Activated naive CD4-positive, alpha-beta T cell treated with anti-CD3 and anti-CD28 coated beads, Interleukin-2, amount 10 ng/mL, durations not matched to agents 7 days and 5 days (primary cell): ENCODE measurements at regions not wholly inside any gene's neighbourhood (a gene's known extent, or its start where the extent isn't known, plus 50 kb on each side); places are given as distances from the start of the nearest gene placed in this dataset.
"Not testable (repeated sequence)": the region's sequence is repeated elsewhere in the genome, so short reads cannot be mapped to it uniquely, and the experiment has no call there.

Experiments
- CTCF ChIA-PET: fragments of 350-600 bp; sonication (Branson Sonifier 250); formaldehyde crosslinking; loops from one replicate; lab custom pipeline; 2021; ENCODE audit warnings: antibody characterized with exemption; lab: Charles Lee
- DNase-seq: peaks from one replicate; pipeline ENCODE4 v3.0.0-alpha.2; 2020
- H3K27ac Mint-ChIP-seq: one replicate; pipeline ENCODE4 v1.8.0; 2021; ENCODE audit warnings: mild to moderate bottlenecking, moderate library complexity, mixed read lengths
- H3K27me3 Mint-ChIP-seq: one replicate; pipeline ENCODE4 v1.8.0; 2021; ENCODE audit warnings: mild to moderate bottlenecking, mixed read lengths
- H3K36me3 Mint-ChIP-seq: one replicate; pipeline ENCODE4 v1.8.0; 2021; ENCODE audit warnings: mixed read lengths
- H3K4me1 Mint-ChIP-seq: one replicate; pipeline ENCODE4 v1.8.0; 2021; ENCODE audit warnings: mixed read lengths
- H3K4me3 Mint-ChIP-seq: one replicate; pipeline ENCODE4 v1.8.0; 2021; ENCODE audit warnings: mild to moderate bottlenecking, moderate library complexity, mixed read lengths
- H3K9me3 Mint-ChIP-seq: one replicate; pipeline ENCODE4 v1.8.0; 2021; ENCODE audit warnings: mixed read lengths

DNA sequence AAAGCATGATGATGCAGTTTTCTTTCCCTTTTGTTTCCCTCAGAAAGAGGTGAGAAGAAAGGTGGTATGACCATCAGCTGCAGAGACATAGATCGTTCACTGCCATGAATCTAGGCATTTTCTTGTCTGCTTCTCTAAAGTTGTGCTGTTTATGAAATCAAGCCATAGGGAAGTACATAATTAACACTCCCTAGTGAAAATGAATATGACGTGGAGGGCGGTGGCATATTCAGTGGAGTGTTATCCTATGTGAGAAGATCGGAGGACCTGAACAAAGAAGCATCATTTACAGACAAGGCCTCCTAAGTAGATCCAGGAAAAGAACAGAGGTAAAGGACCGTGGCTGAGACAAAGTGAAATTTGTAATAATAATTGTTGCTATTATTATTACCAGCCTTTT is 509.0 kb upstream of the SLC39A10 start:
- DNase-seq = no peak
- no peaks in the 10 kb centered on the region for H3K4me1 Mint-ChIP-seq
- no peaks in the 10 kb centered on the region for H3K36me3 Mint-ChIP-seq
- no peak overlapping the region for H3K27ac Mint-ChIP-seq
- H3K27me3 Mint-ChIP-seq = no peaks in the 10 kb centered on the region
- CTCF ChIA-PET = no interaction called here
- H3K9me3 Mint-ChIP-seq = no peaks in the 10 kb centered on the region
- no peak overlapping the region for H3K4me3 Mint-ChIP-seq

DNA sequence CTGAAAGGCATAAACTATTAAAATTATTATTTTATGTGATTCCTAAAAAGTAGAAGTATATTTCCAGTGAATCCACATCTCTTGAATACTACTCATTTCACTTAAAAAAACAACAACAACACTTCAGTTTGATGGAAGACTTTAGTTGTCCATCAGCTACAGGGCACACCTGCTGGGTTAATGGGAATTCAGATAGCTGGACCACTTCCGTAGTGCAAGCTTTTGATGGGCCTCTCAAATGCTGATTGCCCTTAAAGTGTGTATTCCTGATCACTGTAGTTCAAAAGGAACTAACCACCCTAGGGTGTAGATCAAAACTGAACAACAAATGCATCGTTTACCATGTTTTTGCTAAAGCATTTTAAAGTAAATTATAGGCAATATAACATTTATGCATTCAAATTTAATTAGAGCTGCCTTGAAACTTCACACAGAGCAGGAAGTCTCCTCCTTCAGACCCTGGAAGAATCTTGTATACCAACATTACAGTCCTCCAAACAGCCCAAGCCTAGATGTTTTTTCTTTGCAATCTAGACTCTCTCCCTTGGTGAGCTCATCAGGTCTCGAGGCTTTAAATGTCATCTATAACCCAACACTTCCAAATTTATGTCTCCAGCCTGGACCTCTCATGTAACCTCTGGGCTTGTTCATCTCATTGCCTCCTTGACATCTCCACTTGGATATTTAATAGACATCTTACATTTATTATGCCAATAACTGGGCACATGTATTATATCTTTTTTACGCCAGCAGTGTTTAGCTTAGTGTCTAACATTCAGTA is 510.1 kb upstream of the SLC39A10 start:
- no peaks in the 10 kb centered on the region for H3K4me1 Mint-ChIP-seq
- no peaks in the 10 kb centered on the region for H3K36me3 Mint-ChIP-seq
- no peaks in the 10 kb centered on the region for H3K27me3 Mint-ChIP-seq
- H3K27ac Mint-ChIP-seq = no peak overlapping the region
- CTCF ChIA-PET = no interaction called here
- H3K9me3 Mint-ChIP-seq = no peaks in the 10 kb centered on the region
- no peak overlapping the region for H3K4me3 Mint-ChIP-seq
- no peak for DNase-seq

DNA sequence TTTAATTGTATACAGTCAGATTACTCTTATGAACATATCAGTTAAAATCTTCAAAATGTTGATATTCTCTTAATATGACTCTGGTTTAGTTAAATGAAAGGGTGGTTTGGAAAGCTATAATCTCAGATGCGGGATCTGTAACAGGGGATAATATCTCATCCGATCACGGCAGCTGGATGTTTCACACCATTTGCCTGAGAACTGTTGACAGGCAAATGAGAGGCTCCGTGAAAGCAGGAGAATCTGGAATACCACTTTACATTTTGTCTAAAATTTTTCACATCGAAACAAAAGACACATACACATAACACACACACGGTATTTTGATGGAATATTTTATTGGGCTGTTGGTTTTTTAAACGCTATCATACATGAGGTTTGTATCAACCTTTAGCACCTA is 518.6 kb upstream of the SLC39A10 start:
- Mint-ChIP-seq H3K4me1 (no peaks in the 10 kb centered on the region), H3K27me3 (no peaks in the 10 kb centered on the region), H3K4me3 (no peak overlapping the region), H3K9me3 (no peaks in the 10 kb centered on the region), H3K27ac (no peak overlapping the region), H3K36me3 (no peaks in the 10 kb centered on the region)
- CTCF ChIA-PET = no interaction called here
- DNase-seq = no peak

- H3K27me3 Mint-ChIP-seq, DNase-seq, CTCF ChIA-PET, H3K36me3 Mint-ChIP-seq, H3K9me3 Mint-ChIP-seq, H3K4me3 Mint-ChIP-seq, H3K4me1 Mint-ChIP-seq: not testable (repeated sequence)
- peak overlapping the region; percentile 65 for H3K27ac Mint-ChIP-seq
Observed at GRCh38 chr2:195125889-195126288, 531.1 kb upstream of the SLC39A10 start.

DNA sequence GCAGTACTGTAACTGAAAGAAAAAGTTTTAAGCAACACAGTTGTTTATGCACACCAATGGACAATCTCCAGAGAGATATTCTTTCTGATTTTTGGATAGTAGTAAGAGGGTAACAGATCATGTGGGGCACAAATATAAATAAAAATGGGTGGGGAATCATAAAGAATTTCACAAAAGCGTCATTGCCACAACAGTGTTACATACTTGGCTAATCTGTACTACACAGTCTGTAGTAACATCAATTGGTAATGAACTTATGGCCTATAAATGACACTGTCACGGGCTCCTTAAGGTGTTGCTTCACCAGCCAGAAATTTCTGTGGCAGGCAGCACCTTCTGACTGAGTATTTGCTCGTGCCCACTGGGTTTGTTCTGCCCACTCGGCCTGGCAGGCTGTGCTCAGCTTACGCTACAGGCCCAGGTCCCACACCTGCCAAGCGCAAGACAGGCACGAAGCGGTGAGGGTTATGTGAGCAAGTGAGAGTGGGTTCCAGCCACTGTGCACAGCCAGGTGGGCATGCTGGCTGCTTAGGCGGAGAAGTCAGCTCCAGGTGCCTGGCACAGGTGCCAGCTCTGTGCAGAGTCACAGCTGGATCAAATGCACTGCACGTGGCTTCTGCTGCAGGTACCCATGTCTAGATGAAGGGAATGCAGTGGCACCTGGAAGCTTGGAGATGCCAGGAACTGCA is 532.5 kb upstream of the SLC39A10 start:
- Mint-ChIP-seq H3K9me3 (no peaks in the 10 kb centered on the region), H3K27me3 (no peaks in the 10 kb centered on the region), H3K4me1 (no peaks in the 10 kb centered on the region), H3K36me3 (no peaks in the 10 kb centered on the region), H3K27ac (no peak overlapping the region), H3K4me3 (no peak overlapping the region)
- CTCF ChIA-PET = no interaction called here
- no peak for DNase-seq

GRCh38 chr2:195122653-195123052 is 534.4 kb upstream of the SLC39A10 start:
- CTCF ChIA-PET = no interaction called here
- H3K36me3 Mint-ChIP-seq = no peaks in the 10 kb centered on the region
- no peak overlapping the region for H3K27ac Mint-ChIP-seq
- H3K4me1 Mint-ChIP-seq = no peaks in the 10 kb centered on the region
- H3K9me3 Mint-ChIP-seq = no peaks in the 10 kb centered on the region
- H3K4me3 Mint-ChIP-seq = no peak overlapping the region
- no peak for DNase-seq
- H3K27me3 Mint-ChIP-seq = no peaks in the 10 kb centered on the region

- Mint-ChIP-seq H3K4me3 (no peak overlapping the region), H3K9me3 (no peaks in the 10 kb centered on the region), H3K4me1 (no peaks in the 10 kb centered on the region), H3K36me3 (no peaks in the 10 kb centered on the region), H3K27ac (no peak overlapping the region), H3K27me3 (no peaks in the 10 kb centered on the region)
- DNase-seq = no peak
- CTCF ChIA-PET = no interaction called here
Observed at GRCh38 chr2:195121341-195121740, 535.7 kb upstream of the SLC39A10 start.

DNA sequence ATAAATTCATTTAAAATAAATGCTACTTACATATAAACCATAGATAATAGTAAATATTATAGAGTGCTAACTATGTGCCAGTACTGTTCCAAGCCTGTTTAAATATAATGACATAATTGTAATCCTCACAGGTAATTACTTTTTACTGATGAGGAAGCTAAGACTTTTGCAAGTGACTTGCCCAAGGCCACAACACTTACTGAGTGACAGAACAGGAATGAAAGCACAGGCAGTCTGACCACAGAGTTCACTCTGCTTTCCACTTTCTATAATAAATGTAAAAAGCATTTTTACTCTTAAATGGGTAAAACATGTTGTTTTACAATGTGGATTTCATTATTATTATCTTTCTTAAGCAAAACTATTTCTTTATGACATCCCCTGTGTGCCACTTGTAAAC is 537.8 kb upstream of the SLC39A10 start:
- no peaks in the 10 kb centered on the region for H3K9me3 Mint-ChIP-seq
- no peaks in the 10 kb centered on the region for H3K4me1 Mint-ChIP-seq
- no peak overlapping the region for H3K4me3 Mint-ChIP-seq
- no peak for DNase-seq
- H3K36me3 Mint-ChIP-seq = no peaks in the 10 kb centered on the region
- CTCF ChIA-PET = no interaction called here
- no peak overlapping the region for H3K27ac Mint-ChIP-seq
- no peaks in the 10 kb centered on the region for H3K27me3 Mint-ChIP-seq

DNA sequence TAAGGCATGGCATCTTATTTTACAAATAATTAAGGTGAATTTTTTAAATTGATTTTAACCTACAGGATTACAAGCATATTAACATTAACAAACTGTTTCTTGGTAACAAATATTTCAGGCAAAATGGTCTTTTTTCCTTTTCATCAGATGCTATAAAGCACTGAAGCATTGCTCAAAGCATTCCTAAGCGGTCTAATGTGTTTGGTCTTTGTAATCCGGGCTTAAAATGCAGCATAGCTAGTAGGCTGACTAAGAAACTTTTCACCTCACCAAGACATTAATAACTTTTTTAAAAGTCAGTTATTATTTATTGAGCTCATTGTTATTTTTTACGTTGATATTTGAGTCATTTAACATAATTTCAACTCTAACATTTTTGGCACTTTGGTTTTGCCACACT is 538.8 kb upstream of the SLC39A10 start:
- Mint-ChIP-seq H3K9me3 (no peaks in the 10 kb centered on the region), H3K4me1 (no peaks in the 10 kb centered on the region), H3K36me3 (no peaks in the 10 kb centered on the region), H3K27ac (no peak overlapping the region), H3K27me3 (no peaks in the 10 kb centered on the region), H3K4me3 (no peak overlapping the region)
- no peak for DNase-seq
- CTCF ChIA-PET = no interaction called here

- Mint-ChIP-seq H3K9me3 (no peaks in the 10 kb centered on the region), H3K36me3 (no peaks in the 10 kb centered on the region), H3K4me1 (no peaks in the 10 kb centered on the region), H3K27me3 (no peaks in the 10 kb centered on the region), H3K27ac (no peak overlapping the region), H3K4me3 (no peak overlapping the region)
- CTCF ChIA-PET = no interaction called here
- no peak for DNase-seq
Observed at GRCh38 chr2:195117011-195117410, 540.0 kb upstream of the SLC39A10 start.

DNA sequence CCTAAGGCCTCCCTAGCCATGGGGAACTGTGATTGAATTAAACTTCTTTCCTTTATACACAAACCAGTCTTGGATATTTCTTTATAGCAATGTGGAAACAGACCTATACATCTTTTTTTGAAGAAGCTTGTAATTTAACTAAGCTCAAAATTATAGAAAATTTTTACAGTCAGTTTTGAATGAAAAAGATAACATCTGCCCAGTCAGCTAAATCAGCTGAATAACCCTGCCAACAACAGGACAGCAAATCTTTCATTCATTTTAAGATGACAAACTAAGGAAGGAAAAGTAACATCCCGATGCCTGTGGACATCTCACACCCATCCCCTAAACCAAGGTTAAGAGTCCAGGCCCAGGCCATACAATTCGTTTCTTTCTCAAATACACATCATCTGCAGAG is 541.3 kb upstream of the SLC39A10 start:
- Mint-ChIP-seq H3K27me3 (no peaks in the 10 kb centered on the region), H3K36me3 (no peaks in the 10 kb centered on the region), H3K9me3 (no peaks in the 10 kb centered on the region), H3K27ac (no peak overlapping the region), H3K4me1 (no peaks in the 10 kb centered on the region), H3K4me3 (no peak overlapping the region)
- CTCF ChIA-PET = no interaction called here
- DNase-seq = no peak

- H3K4me3 Mint-ChIP-seq = no peak overlapping the region
- H3K27ac Mint-ChIP-seq = no peak overlapping the region
- no peaks in the 10 kb centered on the region for H3K36me3 Mint-ChIP-seq
- no peaks in the 10 kb centered on the region for H3K4me1 Mint-ChIP-seq
- H3K27me3 Mint-ChIP-seq = no peaks in the 10 kb centered on the region
- H3K9me3 Mint-ChIP-seq = no peaks in the 10 kb centered on the region
- CTCF ChIA-PET = no interaction called here
- DNase-seq = no peak
Observed at GRCh38 chr2:195108182-195108581, 548.8 kb upstream of the SLC39A10 start.

GRCh38 chr2:195106681-195107380 is 550.2 kb upstream of the SLC39A10 start:
- Mint-ChIP-seq H3K27ac (no peak overlapping the region), H3K36me3 (no peaks in the 10 kb centered on the region), H3K27me3 (no peaks in the 10 kb centered on the region)

GRCh38 chr2:195105581-195105980 is 551.4 kb upstream of the SLC39A10 start:
- CTCF ChIA-PET = no interaction called here
- H3K36me3 Mint-ChIP-seq = no peaks in the 10 kb centered on the region
- no peak overlapping the region for H3K4me3 Mint-ChIP-seq
- no peak overlapping the region for H3K27ac Mint-ChIP-seq
- no peaks in the 10 kb centered on the region for H3K27me3 Mint-ChIP-seq
- no peaks in the 10 kb centered on the region for H3K4me1 Mint-ChIP-seq
- no peaks in the 10 kb centered on the region for H3K9me3 Mint-ChIP-seq
- no peak for DNase-seq

More at GRCh38 chr2:195106681-195107380, 550.2 kb upstream of the SLC39A10 start:
- Mint-ChIP-seq H3K9me3 (no peaks in the 10 kb centered on the region), H3K4me1 (no peaks in the 10 kb centered on the region), H3K4me3 (no peak overlapping the region)
- DNase-seq = no peak
- CTCF ChIA-PET = no interaction called here

- H3K36me3 Mint-ChIP-seq = no peaks in the 10 kb centered on the region
- no peak overlapping the region for H3K4me3 Mint-ChIP-seq
- no peak for DNase-seq
- no peaks in the 10 kb centered on the region for H3K9me3 Mint-ChIP-seq
- CTCF ChIA-PET = no interaction called here
- no peaks in the 10 kb centered on the region for H3K4me1 Mint-ChIP-seq
- H3K27me3 Mint-ChIP-seq = no peaks in the 10 kb centered on the region
- no peak overlapping the region for H3K27ac Mint-ChIP-seq
Observed at GRCh38 chr2:195094330-195094729, 562.7 kb upstream of the SLC39A10 start.
